Mononuclear cell (primary cell): ENCODE measurements at regions not wholly inside any gene's neighbourhood (a gene's known extent, or its start where the extent isn't known, plus 50 kb on each side); places are given as distances from the start of the nearest gene placed in this dataset.

ENCODE experiments used
- H3K27me3 ChIP-seq: 2 replicates; pipeline ENCODE4 v1.6.0; 2011; ENCODE audit warnings: low read length, control low read depth; ENCODE audit not compliant: insufficient read depth
- H3K4me1 ChIP-seq: 2 replicates; pipeline ENCODE4 v1.5.1; 2011; ENCODE audit warnings: mild to moderate bottlenecking, low read length, control low read depth; ENCODE audit not compliant: insufficient read depth
- H3K4me3 ChIP-seq: 2 replicates; pipeline ENCODE4 v1.5.1; 2011; ENCODE audit warnings: mild to moderate bottlenecking, low read length, moderate library complexity
- H3K9me3 ChIP-seq: 2 replicates; pipeline ENCODE4 v1.5.1; 2011; ENCODE audit warnings: low read depth, mild to moderate bottlenecking, control low read depth, low read length

DNA sequence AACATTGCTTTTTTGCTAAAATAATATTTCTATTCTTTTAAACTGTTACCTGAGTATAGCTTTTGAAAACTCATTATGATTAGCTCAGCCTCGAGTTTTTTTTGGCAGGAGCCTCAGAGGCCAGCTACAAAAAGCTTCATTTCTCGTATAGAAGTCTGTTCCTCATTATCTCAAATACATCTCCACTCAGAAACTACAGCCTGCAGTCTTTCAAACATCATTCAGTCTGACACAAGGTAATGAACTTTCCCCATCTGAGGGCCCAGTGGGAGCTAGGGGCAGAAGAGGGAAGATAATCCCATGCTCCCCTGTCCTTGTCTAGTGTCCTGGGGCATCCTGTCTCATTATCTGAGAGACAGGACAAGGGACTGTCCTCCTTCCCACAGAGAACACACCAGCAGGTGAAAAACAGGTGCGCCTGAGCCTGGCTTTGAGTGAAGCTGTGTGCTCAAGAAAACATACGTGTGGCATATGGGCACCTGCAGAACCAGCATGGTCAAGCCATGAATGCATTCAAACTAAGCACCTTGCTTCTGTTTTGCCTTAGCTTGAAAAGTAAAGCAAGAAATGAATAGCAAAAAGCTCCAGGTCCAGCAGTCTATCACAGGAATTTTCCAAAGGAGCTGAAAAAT lies 247.5 kb downstream of the MREG start:
- peaks cover 6% of the 10 kb centered on the region for H3K4me1 ChIP-seq
- no peak overlapping the region for H3K4me3 ChIP-seq
- no peaks in the 10 kb centered on the region for H3K9me3 ChIP-seq
- H3K27me3 ChIP-seq, result no peaks in the 10 kb centered on the region

GRCh38 chr2:215764441-215765048 lies 248.8 kb downstream of the MREG start:
- Histone ChIP-seq H3K4me3 (no peak overlapping the region), H3K4me1 (peaks cover 6% of the 10 kb centered on the region), H3K9me3 (no peaks in the 10 kb centered on the region), H3K27me3 (no peaks in the 10 kb centered on the region)

GRCh38 chr2:215760557-215760956 lies 252.8 kb downstream of the MREG start:
- Histone ChIP-seq H3K9me3 (no peaks in the 10 kb centered on the region), H3K27me3 (no peaks in the 10 kb centered on the region), H3K4me3 (no peak overlapping the region), H3K4me1 (peaks cover 13% of the 10 kb centered on the region)

DNA sequence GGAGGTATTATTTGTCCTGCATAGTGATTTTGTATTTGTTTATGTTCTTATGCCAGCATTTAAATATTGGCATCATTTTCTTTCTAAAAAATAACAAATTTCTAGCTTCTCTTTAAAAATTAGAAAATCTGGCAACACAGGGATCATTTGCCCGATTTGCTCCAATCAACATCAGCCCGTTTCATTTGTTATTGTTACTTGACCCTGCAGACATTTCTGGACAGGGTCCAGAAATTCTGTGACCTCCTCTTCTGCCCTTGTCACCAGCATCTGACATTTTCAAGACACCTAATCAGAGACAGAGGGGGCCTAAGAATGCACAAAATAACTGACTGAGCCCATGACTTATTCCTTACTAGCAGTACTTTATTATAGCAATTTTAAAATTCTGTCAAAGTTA lies 253.3 kb downstream of the MREG start:
- Histone ChIP-seq H3K9me3 (no peaks in the 10 kb centered on the region), H3K27me3 (no peaks in the 10 kb centered on the region), H3K4me3 (no peak overlapping the region), H3K4me1 (peaks cover 18% of the 10 kb centered on the region)

GRCh38 chr2:215758691-215759090 lies 254.7 kb downstream of the MREG start:
- Histone ChIP-seq H3K4me3 (no peak overlapping the region), H3K9me3 (no peaks in the 10 kb centered on the region), H3K27me3 (no peaks in the 10 kb centered on the region), H3K4me1 (peaks cover 18% of the 10 kb centered on the region)

GRCh38 chr2:215756346-215756730 lies 257.0 kb downstream of the MREG start:
- peaks cover 18% of the 10 kb centered on the region for H3K4me1 ChIP-seq
- no peaks in the 10 kb centered on the region for H3K9me3 ChIP-seq
- no peak overlapping the region for H3K4me3 ChIP-seq
- no peaks in the 10 kb centered on the region for H3K27me3 ChIP-seq

- Histone ChIP-seq H3K9me3 (no peaks in the 10 kb centered on the region), H3K27me3 (no peaks in the 10 kb centered on the region), H3K4me3 (no peak overlapping the region), H3K4me1 (peaks cover 24% of the 10 kb centered on the region)
Measured at GRCh38 chr2:215755641-215756345, 257.6 kb downstream of the MREG start.

DNA sequence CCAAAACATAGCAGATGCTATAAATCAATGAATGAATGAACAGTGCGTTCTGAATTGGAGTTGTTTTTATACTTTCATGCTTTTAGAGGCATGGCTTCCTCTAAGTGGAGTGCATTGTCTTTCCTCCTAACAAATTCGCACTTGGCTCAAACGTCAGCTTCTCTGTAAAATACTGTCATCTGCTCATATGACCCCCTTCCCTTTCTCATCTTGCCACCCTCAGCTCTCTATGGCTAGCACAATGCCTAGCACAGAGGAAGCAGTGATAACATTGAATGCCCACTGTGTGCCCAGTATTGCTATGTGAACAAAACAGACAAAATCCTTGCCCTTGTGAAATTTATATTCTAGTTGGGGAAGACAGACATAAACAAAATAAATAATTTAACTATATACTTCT lies 258.8 kb downstream of the MREG start:
- no peak overlapping the region for H3K4me3 ChIP-seq
- H3K27me3 ChIP-seq, result no peaks in the 10 kb centered on the region
- H3K9me3 ChIP-seq, result no peaks in the 10 kb centered on the region
- H3K4me1 ChIP-seq, result peaks cover 36% of the 10 kb centered on the region

DNA sequence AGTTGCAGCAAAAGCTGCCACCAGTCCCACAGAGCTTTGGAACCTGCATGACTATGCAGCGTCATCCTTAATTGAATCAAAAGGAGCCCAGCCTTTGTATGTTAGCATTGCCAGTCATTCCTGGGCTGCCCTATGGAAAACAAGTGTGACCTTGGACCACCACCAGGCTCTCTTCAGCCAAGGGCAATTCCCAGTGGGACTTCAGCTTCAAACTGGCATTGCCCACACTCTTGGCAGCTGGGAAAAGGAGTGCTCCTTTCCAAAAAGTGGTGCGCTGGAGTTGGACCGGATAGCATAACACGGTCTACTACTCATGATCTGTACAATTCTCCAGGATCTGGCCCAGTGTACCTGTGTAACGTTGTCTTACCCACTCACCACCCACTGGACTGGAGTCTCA lies 259.5 kb downstream of the MREG start:
- no peak overlapping the region for H3K4me3 ChIP-seq

GRCh38 chr2:215752991-215753390 lies 260.4 kb downstream of the MREG start:
- H3K4me1 ChIP-seq, result peaks cover 52% of the 10 kb centered on the region

More for the DNA sequence above, 259.5 kb downstream of the MREG start:
- peaks cover 44% of the 10 kb centered on the region for H3K4me1 ChIP-seq
- H3K9me3 ChIP-seq, result no peaks in the 10 kb centered on the region
- H3K27me3 ChIP-seq, result no peaks in the 10 kb centered on the region

GRCh38 chr2:215752436-215752835 lies 260.9 kb downstream of the MREG start:
- H3K4me3 ChIP-seq, result no peak overlapping the region
- no peaks in the 10 kb centered on the region for H3K9me3 ChIP-seq
- no peaks in the 10 kb centered on the region for H3K27me3 ChIP-seq
- peaks cover 57% of the 10 kb centered on the region for H3K4me1 ChIP-seq

More at GRCh38 chr2:215752991-215753390, 260.4 kb downstream of the MREG start:
- Histone ChIP-seq H3K9me3 (no peaks in the 10 kb centered on the region), H3K4me3 (no peak overlapping the region), H3K27me3 (no peaks in the 10 kb centered on the region)

DNA sequence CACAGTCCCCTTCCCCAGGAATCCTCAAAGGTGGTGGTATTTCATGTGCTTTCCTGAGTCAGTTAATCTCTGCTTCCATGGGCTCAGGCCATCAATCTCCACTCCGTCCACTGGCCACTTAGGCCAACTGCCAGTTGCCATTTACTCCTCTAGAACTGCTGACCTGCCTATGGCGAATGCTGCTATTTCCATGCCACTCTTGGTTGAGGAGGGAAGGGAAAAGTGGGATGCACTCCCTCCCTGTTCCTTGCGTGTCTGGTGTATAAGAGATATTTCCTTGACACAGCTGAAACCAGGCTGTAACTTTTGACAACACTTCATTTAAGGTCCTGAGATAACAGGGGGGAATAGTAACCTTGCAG lies 261.5 kb downstream of the MREG start:
- H3K4me3 ChIP-seq, result no peak overlapping the region
- no peaks in the 10 kb centered on the region for H3K9me3 ChIP-seq
- no peaks in the 10 kb centered on the region for H3K27me3 ChIP-seq
- peaks cover 63% of the 10 kb centered on the region for H3K4me1 ChIP-seq

GRCh38 chr2:215751200-215751910 lies 262.0 kb downstream of the MREG start:
- Histone ChIP-seq H3K9me3 (no peaks in the 10 kb centered on the region), H3K4me1 (peaks cover 67% of the 10 kb centered on the region), H3K4me3 (no peak overlapping the region), H3K27me3 (no peaks in the 10 kb centered on the region)

- Histone ChIP-seq H3K27me3 (no peaks in the 10 kb centered on the region), H3K4me3 (no peak overlapping the region), H3K9me3 (no peaks in the 10 kb centered on the region), H3K4me1 (peaks cover 67% of the 10 kb centered on the region)
Measured at GRCh38 chr2:215750763-215751162, 262.6 kb downstream of the MREG start.
